AG09309 (cell line): ENCODE measurements at regions not wholly inside any gene's neighbourhood (a gene's known extent, or its start where the extent isn't known, plus 50 kb on each side); places are given as distances from the start of the nearest gene placed in this dataset.

Experiments used
- DNase-seq: peaks from one replicate; pipeline ENCODE4 v3.0.0-alpha.2; 2010; ENCODE audit warnings: low read depth
- H3K4me3 ChIP-seq: 2 replicates; pipeline ENCODE4 v1.5.1; 2011; ENCODE audit warnings: mild to moderate bottlenecking, low read depth, low read length, moderate library complexity; ENCODE audit not compliant: control insufficient read depth
- CTCF ChIP-seq: IDR thresholded peaks from 2 replicates; pipeline ENCODE4 v1.5.1; 2011; ENCODE audit warnings: mild to moderate bottlenecking, low read depth, low read length, inconsistent platforms; ENCODE audit not compliant: insufficient read depth, control insufficient read depth; ENCODE audit errors: missing control alignments

- TF ChIP-seq CTCF = no peak
- no peak for DNase-seq
- no peak overlapping the region for H3K4me3 ChIP-seq
These were observed 76.1 kb upstream of the POMP start for GRCh38 chr13:28582892-28583240.

- DNase-seq = no peak
- TF ChIP-seq CTCF = no peak
- no peak overlapping the region for H3K4me3 ChIP-seq
These were observed 76.6 kb upstream of the POMP start for GRCh38 chr13:28582225-28582891.

- H3K4me3 ChIP-seq = no peak overlapping the region
- DNase-seq = no peak
- TF ChIP-seq CTCF = no peak
These were observed 77.5 kb upstream of the POMP start for GRCh38 chr13:28581451-28581850.

GRCh38 chr13:28579736-28580135, 79.2 kb upstream of the POMP start:
- DNase-seq = no peak
- TF ChIP-seq CTCF = no peak

GRCh38 chr13:28579322-28579721, 79.6 kb upstream of the POMP start:
- DNase-seq = no peak
- no peak for TF ChIP-seq CTCF
- no peak overlapping the region for H3K4me3 ChIP-seq

More at GRCh38 chr13:28579736-28580135, 79.2 kb upstream of the POMP start:
- no peak overlapping the region for H3K4me3 ChIP-seq

GRCh38 chr13:28576067-28576466, 81.1 kb upstream of the FLT1 start:
- DNase-seq = no peak
- no peak for TF ChIP-seq CTCF
- no peak overlapping the region for H3K4me3 ChIP-seq

GRCh38 chr13:28575200-28575599, 80.3 kb upstream of the FLT1 start:
- DNase-seq = no peak

More at GRCh38 chr13:28575200-28575599, 80.3 kb upstream of the FLT1 start:
- no peak overlapping the region for H3K4me3 ChIP-seq
- no peak for TF ChIP-seq CTCF
